ENCODE measurements at regions not wholly inside any gene's neighbourhood (a gene's known extent, or its start where the extent isn't known, plus 50 kb on each side); places are given as distances from the start of the nearest gene placed in this dataset.

GRCh38 chr2:81513328-81513727 is 1208.8 kb upstream of the LRRTM1 start:
- 69 to 79% (median 70%) methylated on average over 2 of the region's 2 CpGs for WGBS, 3 donors
- TF ChIP-seq EP300 (IDR thresholded peaks at IDR 0.05) (no peak), POLR2A (IDR thresholded peaks at IDR 0.05) (no peak), CTCF (IDR thresholded peaks at IDR 0.05) (no peak)
- intact Hi-C loops (cut with DNase I): no loop called here

GRCh38 chr2:81505586-81505985 is 1201.0 kb upstream of the LRRTM1 start:
- Histone ChIP-seq H3K27ac (no peak overlapping the region), H3K9me3 (no peaks in the 10 kb centered on the region), H3K4me3 (no peak overlapping the region), H3K36me3 (no peaks in the 10 kb centered on the region), H3K27me3 (no peaks in the 10 kb centered on the region), H3K4me1 (ENCODE audit: insufficient read depth) (no peaks in the 10 kb centered on the region)
- WGBS, 3 donors: 43 to 54% (median 45%) methylated on average over 2 of the region's 2 CpGs
- DNase-seq: no peak
- intact Hi-C loops (cut with DNase I): no loop called here
- no peak for TF ChIP-seq EP300 (IDR thresholded peaks at IDR 0.05)
- TF ChIP-seq POLR2A (IDR thresholded peaks at IDR 0.05): no peak
- no peak for TF ChIP-seq CTCF (IDR thresholded peaks at IDR 0.05)

More at GRCh38 chr2:81513328-81513727, 1208.8 kb upstream of the LRRTM1 start:
- H3K4me1 ChIP-seq (ENCODE audit: insufficient read depth): no peaks in the 10 kb centered on the region
- no peaks in the 10 kb centered on the region for H3K27me3 ChIP-seq
- DNase-seq: no peak
- H3K4me3 ChIP-seq: no peak overlapping the region
- no peak overlapping the region for H3K27ac ChIP-seq
- no peaks in the 10 kb centered on the region for H3K36me3 ChIP-seq
- H3K9me3 ChIP-seq: no peaks in the 10 kb centered on the region

GRCh38 chr2:81495556-81495955 is 1191.0 kb upstream of the LRRTM1 start:
- WGBS, 3 donors: 76 to 82% (median 80%) methylated on average over 2 of the region's 2 CpGs
- no peak for TF ChIP-seq EP300 (IDR thresholded peaks at IDR 0.05)
- TF ChIP-seq POLR2A (IDR thresholded peaks at IDR 0.05): no peak
- TF ChIP-seq CTCF (IDR thresholded peaks at IDR 0.05): no peak
- no peaks in the 10 kb centered on the region for H3K9me3 ChIP-seq
- no peaks in the 10 kb centered on the region for H3K27me3 ChIP-seq
- no peak overlapping the region for H3K4me3 ChIP-seq
- no peak for DNase-seq
- intact Hi-C loops (cut with DNase I): no loop called here
- no peaks in the 10 kb centered on the region for H3K36me3 ChIP-seq
- no peaks in the 10 kb centered on the region for H3K4me1 ChIP-seq (ENCODE audit: insufficient read depth)
- no peak overlapping the region for H3K27ac ChIP-seq

GRCh38 chr2:81483254-81483653 is 1178.7 kb upstream of the LRRTM1 start:
- 79 to 83% (median 83%) methylated on average over 4 of the region's 4 CpGs for WGBS, 3 donors

More at GRCh38 chr2:81483254-81483653, 1178.7 kb upstream of the LRRTM1 start:
- TF ChIP-seq POLR2A (IDR thresholded peaks at IDR 0.05): no peak
- TF ChIP-seq EP300 (IDR thresholded peaks at IDR 0.05): no peak
- TF ChIP-seq CTCF (IDR thresholded peaks at IDR 0.05): no peak
- no peaks in the 10 kb centered on the region for H3K4me1 ChIP-seq (ENCODE audit: insufficient read depth)
- intact Hi-C loops (cut with DNase I): no loop called here
- H3K4me3 ChIP-seq: no peak overlapping the region
- no peaks in the 10 kb centered on the region for H3K9me3 ChIP-seq
- no peak for DNase-seq
- no peaks in the 10 kb centered on the region for H3K27me3 ChIP-seq
- no peak overlapping the region for H3K27ac ChIP-seq
- no peaks in the 10 kb centered on the region for H3K36me3 ChIP-seq

Measured in ovary (tissue), 7 donors.